ENCODE measurements at regions not wholly inside any gene's neighbourhood (a gene's known extent, or its start where the extent isn't known, plus 50 kb on each side); places are given as distances from the start of the nearest gene placed in this dataset.
"Not testable (repeated sequence)": the region's sequence is repeated elsewhere in the genome, so short reads cannot be mapped to it uniquely, and the experiment has no call there.

GRCh38 chr12:17038923-17039322, 433.0 kb upstream of the LMO3 start:
- peaks cover 32% of the 10 kb centered on the region for H3K9me3 Mint-ChIP-seq
- H3K27me3 Mint-ChIP-seq (ENCODE audit: low read depth): no peaks in the 10 kb centered on the region
- DNase-seq (ENCODE audit: low spot score): no peak
- H3K4me1 Mint-ChIP-seq (ENCODE audit: low read depth): no peaks in the 10 kb centered on the region
- no peak overlapping the region for H3K27ac Mint-ChIP-seq
- no peak overlapping the region for H3K4me3 Mint-ChIP-seq
- H3K36me3 Mint-ChIP-seq (ENCODE audit: low read depth): no peaks in the 10 kb centered on the region

GRCh38 chr12:17035372-17035771, 429.4 kb upstream of the LMO3 start:
- DNase-seq (ENCODE audit: low spot score): no peak
- H3K27me3 Mint-ChIP-seq (ENCODE audit: low read depth): no peaks in the 10 kb centered on the region
- no peak overlapping the region for H3K27ac Mint-ChIP-seq
- no peak overlapping the region for H3K4me3 Mint-ChIP-seq
- peaks cover 27% of the 10 kb centered on the region for H3K9me3 Mint-ChIP-seq
- no peaks in the 10 kb centered on the region for H3K36me3 Mint-ChIP-seq (ENCODE audit: low read depth)
- H3K4me1 Mint-ChIP-seq (ENCODE audit: low read depth): no peaks in the 10 kb centered on the region

- Mint-ChIP-seq H3K27me3 (ENCODE audit: low read depth) (no peaks in the 10 kb centered on the region), H3K36me3 (ENCODE audit: low read depth) (no peaks in the 10 kb centered on the region), H3K9me3 (peaks cover 24% of the 10 kb centered on the region), H3K27ac (no peak overlapping the region), H3K4me1 (ENCODE audit: low read depth) (no peaks in the 10 kb centered on the region), H3K4me3 (no peak overlapping the region)
- no peak for DNase-seq (ENCODE audit: low spot score)
Measured at GRCh38 chr12:17030338-17030737, 424.4 kb upstream of the LMO3 start.

- no peaks in the 10 kb centered on the region for H3K36me3 Mint-ChIP-seq (ENCODE audit: low read depth)
- no peak for DNase-seq (ENCODE audit: low spot score)
- H3K4me1 Mint-ChIP-seq (ENCODE audit: low read depth): no peaks in the 10 kb centered on the region
- no peak overlapping the region for H3K27ac Mint-ChIP-seq
- peaks cover 28% of the 10 kb centered on the region for H3K9me3 Mint-ChIP-seq
- H3K27me3 Mint-ChIP-seq (ENCODE audit: low read depth): no peaks in the 10 kb centered on the region
- no peak overlapping the region for H3K4me3 Mint-ChIP-seq
Measured at GRCh38 chr12:17028348-17028747, 422.4 kb upstream of the LMO3 start.

- not testable (repeated sequence) for H3K27me3 Mint-ChIP-seq (ENCODE audit: low read depth); DNase-seq (ENCODE audit: low spot score); H3K36me3 Mint-ChIP-seq (ENCODE audit: low read depth); H3K27ac Mint-ChIP-seq; H3K4me3 Mint-ChIP-seq; H3K4me1 Mint-ChIP-seq (ENCODE audit: low read depth)
- peaks cover 32% of the 10 kb centered on the region for H3K9me3 Mint-ChIP-seq
Measured at GRCh38 chr12:17025424-17025823, 419.5 kb upstream of the LMO3 start.

- no peak for DNase-seq (ENCODE audit: low spot score)
- no peak overlapping the region for H3K27ac Mint-ChIP-seq
- H3K9me3 Mint-ChIP-seq: peaks cover 32% of the 10 kb centered on the region
- no peak overlapping the region for H3K4me3 Mint-ChIP-seq
- H3K36me3 Mint-ChIP-seq (ENCODE audit: low read depth): no peaks in the 10 kb centered on the region
- no peaks in the 10 kb centered on the region for H3K4me1 Mint-ChIP-seq (ENCODE audit: low read depth)
- no peaks in the 10 kb centered on the region for H3K27me3 Mint-ChIP-seq (ENCODE audit: low read depth)
Measured at GRCh38 chr12:17020765-17021164, 414.8 kb upstream of the LMO3 start.

GRCh38 chr12:17017402-17017801, 411.4 kb upstream of the LMO3 start:
- H3K36me3 Mint-ChIP-seq (ENCODE audit: low read depth): no peaks in the 10 kb centered on the region
- peaks cover 37% of the 10 kb centered on the region for H3K9me3 Mint-ChIP-seq
- H3K27ac Mint-ChIP-seq: no peak overlapping the region
- no peak for DNase-seq (ENCODE audit: low spot score)
- H3K27me3 Mint-ChIP-seq (ENCODE audit: low read depth): no peaks in the 10 kb centered on the region
- H3K4me3 Mint-ChIP-seq: no peak overlapping the region
- H3K4me1 Mint-ChIP-seq (ENCODE audit: low read depth): no peaks in the 10 kb centered on the region

GRCh38 chr12:17016116-17016864, 410.3 kb upstream of the LMO3 start:
- Mint-ChIP-seq H3K36me3 (ENCODE audit: low read depth) (no peaks in the 10 kb centered on the region), H3K4me3 (no peak overlapping the region), H3K27ac (no peak overlapping the region), H3K27me3 (ENCODE audit: low read depth) (no peaks in the 10 kb centered on the region), H3K4me1 (ENCODE audit: low read depth) (no peaks in the 10 kb centered on the region), H3K9me3 (peaks cover 38% of the 10 kb centered on the region)
- DNase-seq (ENCODE audit: low spot score): no peak

- Mint-ChIP-seq H3K9me3 (peaks cover 38% of the 10 kb centered on the region), H3K4me3 (no peak overlapping the region), H3K4me1 (ENCODE audit: low read depth) (no peaks in the 10 kb centered on the region), H3K27me3 (ENCODE audit: low read depth) (no peaks in the 10 kb centered on the region), H3K36me3 (ENCODE audit: low read depth) (no peaks in the 10 kb centered on the region), H3K27ac (no peak overlapping the region)
- no peak for DNase-seq (ENCODE audit: low spot score)
Measured at GRCh38 chr12:17015501-17015900, 409.5 kb upstream of the LMO3 start.

- H3K4me1 Mint-ChIP-seq (ENCODE audit: low read depth); DNase-seq (ENCODE audit: low spot score); H3K27ac Mint-ChIP-seq; H3K4me3 Mint-ChIP-seq; H3K36me3 Mint-ChIP-seq (ENCODE audit: low read depth); H3K27me3 Mint-ChIP-seq (ENCODE audit: low read depth): not testable (repeated sequence)
- H3K9me3 Mint-ChIP-seq: peaks cover 23% of the 10 kb centered on the region
Measured at GRCh38 chr12:17007442-17008040, 401.6 kb upstream of the LMO3 start.

- H3K4me3 Mint-ChIP-seq; H3K27ac Mint-ChIP-seq; H3K27me3 Mint-ChIP-seq (ENCODE audit: low read depth); H3K36me3 Mint-ChIP-seq (ENCODE audit: low read depth); H3K4me1 Mint-ChIP-seq (ENCODE audit: low read depth); DNase-seq (ENCODE audit: low spot score): not testable (repeated sequence)
- H3K9me3 Mint-ChIP-seq: peaks cover 24% of the 10 kb centered on the region
Measured at GRCh38 chr12:16998538-16998937, 392.6 kb upstream of the LMO3 start.

- peaks cover 46% of the 10 kb centered on the region for H3K9me3 Mint-ChIP-seq
- H3K27ac Mint-ChIP-seq: no peak overlapping the region
- H3K36me3 Mint-ChIP-seq (ENCODE audit: low read depth): no peaks in the 10 kb centered on the region
- no peak for DNase-seq (ENCODE audit: low spot score)
- H3K4me3 Mint-ChIP-seq: no peak overlapping the region
- no peaks in the 10 kb centered on the region for H3K27me3 Mint-ChIP-seq (ENCODE audit: low read depth)
- H3K4me1 Mint-ChIP-seq (ENCODE audit: low read depth): no peaks in the 10 kb centered on the region
Measured at GRCh38 chr12:16984484-16984883, 378.5 kb upstream of the LMO3 start.

GRCh38 chr12:16972923-16973770, 367.2 kb upstream of the LMO3 start:
- no peaks in the 10 kb centered on the region for H3K27me3 Mint-ChIP-seq (ENCODE audit: low read depth)
- H3K4me1 Mint-ChIP-seq (ENCODE audit: low read depth): no peaks in the 10 kb centered on the region
- H3K9me3 Mint-ChIP-seq: peaks cover 24% of the 10 kb centered on the region
- H3K36me3 Mint-ChIP-seq (ENCODE audit: low read depth): no peaks in the 10 kb centered on the region
- no peak for DNase-seq (ENCODE audit: low spot score)
- H3K4me3 Mint-ChIP-seq: no peak overlapping the region
- no peak overlapping the region for H3K27ac Mint-ChIP-seq

- H3K4me3 Mint-ChIP-seq: no peak overlapping the region
- H3K9me3 Mint-ChIP-seq: peaks cover 33% of the 10 kb centered on the region
- no peaks in the 10 kb centered on the region for H3K27me3 Mint-ChIP-seq (ENCODE audit: low read depth)
- no peak overlapping the region for H3K27ac Mint-ChIP-seq
- DNase-seq (ENCODE audit: low spot score): no peak
- no peaks in the 10 kb centered on the region for H3K36me3 Mint-ChIP-seq (ENCODE audit: low read depth)
- H3K4me1 Mint-ChIP-seq (ENCODE audit: low read depth): no peaks in the 10 kb centered on the region
Measured at GRCh38 chr12:16962889-16963288, 356.9 kb upstream of the LMO3 start.
